Retina (tissue), 1 donor: ENCODE measurements at regions not wholly inside any gene's neighbourhood (a gene's known extent, or its start where the extent isn't known, plus 50 kb on each side); places are given as distances from the start of the nearest gene placed in this dataset.

Source experiments
- DNase-seq: peaks from one replicate; pipeline ENCODE4 v3.0.0-alpha.2; 2016

DNA sequence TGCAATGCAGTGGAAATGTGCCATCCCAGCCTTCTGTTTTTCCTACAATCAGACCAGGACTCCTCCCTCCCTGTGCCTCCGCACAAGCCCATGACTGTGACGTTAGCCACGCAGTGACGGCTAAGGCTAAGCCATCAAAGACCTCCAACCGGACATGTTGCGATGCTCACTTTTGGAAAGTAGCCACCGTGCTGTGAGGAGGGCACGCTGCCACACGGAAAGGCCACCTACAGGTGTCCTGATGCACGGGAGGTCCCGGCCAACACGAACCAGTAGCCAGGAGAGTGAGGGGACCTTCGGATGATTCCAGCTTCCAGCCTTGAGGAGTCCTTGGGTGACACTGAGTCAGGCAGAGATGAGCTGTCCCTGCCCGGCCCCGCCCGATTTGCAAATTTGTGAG is 53.9 kb downstream of the FOXL1 start:
- no peak for DNase-seq

DNA sequence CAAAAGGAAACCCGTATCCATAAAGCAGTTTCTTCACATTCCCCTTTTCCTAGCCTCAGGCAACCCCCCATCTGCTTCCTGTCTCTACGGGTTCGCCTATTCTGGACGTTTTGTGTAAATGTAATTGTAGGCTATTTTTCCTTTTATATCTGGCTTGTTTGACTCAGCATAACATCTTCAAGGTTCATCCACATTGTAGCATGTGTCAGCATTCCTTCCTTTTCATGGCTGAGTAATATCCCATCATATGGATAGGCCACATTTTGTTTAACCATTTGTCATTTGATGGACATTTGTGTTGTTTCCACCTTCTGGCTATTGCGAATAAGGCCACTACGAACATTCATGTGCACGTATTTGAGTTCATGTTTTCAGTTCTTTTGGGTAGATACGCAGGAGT is 54.6 kb downstream of the FOXL1 start:
- no peak for DNase-seq

DNA sequence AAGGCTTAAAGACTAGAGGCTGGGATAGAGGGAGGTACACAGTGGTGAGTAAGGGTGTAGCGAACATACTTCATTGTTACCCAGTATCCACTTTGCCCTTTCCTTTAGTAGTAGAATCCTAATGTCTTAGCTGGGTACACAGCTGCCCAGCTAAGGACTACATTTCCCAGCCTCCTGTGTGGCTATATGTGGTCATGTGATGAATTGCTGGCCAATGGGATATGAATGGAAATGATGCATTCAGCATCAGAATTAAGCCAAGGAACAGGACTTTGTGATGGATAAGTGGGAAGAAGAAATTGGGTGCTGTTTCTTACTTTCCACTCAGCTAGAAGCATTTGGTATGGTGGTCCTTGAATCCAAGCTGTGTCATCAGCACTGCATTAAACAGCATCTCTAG is 55.9 kb downstream of the FOXL1 start:
- no peak for DNase-seq

DNA sequence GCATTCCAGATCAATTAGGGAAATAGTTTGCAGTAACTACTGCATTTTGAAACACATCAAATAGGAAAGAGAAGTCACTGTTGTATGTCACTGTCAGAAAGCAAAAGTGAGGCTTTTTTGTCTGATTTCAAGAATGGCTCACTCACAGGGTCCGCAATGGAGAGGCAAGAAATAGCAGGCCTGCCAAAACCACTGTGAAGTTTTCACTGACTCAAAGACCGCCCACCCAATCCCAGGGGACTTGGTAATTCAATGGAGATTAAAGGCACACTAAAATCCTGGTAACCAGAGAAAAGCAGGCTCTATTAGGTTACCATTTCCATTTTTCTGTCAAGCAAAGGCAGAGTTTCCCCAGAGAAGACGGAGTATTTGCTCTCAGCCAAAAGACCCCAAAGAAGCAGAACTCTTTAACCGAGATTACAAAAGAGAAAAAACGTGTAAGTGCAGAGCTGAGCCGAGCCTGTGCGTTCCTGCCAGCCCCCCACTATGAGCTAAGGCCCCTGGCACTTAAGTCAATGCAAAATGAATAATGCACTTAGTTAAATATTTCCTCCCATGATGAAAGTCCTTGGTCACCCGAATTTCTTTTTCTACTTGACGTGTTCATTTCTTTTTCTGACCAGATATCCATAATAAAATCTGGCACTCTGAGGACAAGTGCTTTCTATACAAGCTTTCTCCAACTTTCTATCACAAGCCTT is 57.0 kb downstream of the FOXL1 start:
- DNase-seq: no peak

- DNase-seq: no peak
Observed at GRCh38 chr16:86635926-86636325, 57.6 kb downstream of the FOXL1 start.

GRCh38 chr16:86637744-86638143 is 59.4 kb downstream of the FOXL1 start:
- no peak for DNase-seq

- no peak for DNase-seq
Observed at GRCh38 chr16:86638642-86639041, 60.3 kb downstream of the FOXL1 start.

- no peak for DNase-seq
Observed at GRCh38 chr16:86639354-86639753, 61.0 kb downstream of the FOXL1 start.

- DNase-seq: no peak
Observed at GRCh38 chr16:86640265-86640843, 62.0 kb downstream of the FOXL1 start.

DNA sequence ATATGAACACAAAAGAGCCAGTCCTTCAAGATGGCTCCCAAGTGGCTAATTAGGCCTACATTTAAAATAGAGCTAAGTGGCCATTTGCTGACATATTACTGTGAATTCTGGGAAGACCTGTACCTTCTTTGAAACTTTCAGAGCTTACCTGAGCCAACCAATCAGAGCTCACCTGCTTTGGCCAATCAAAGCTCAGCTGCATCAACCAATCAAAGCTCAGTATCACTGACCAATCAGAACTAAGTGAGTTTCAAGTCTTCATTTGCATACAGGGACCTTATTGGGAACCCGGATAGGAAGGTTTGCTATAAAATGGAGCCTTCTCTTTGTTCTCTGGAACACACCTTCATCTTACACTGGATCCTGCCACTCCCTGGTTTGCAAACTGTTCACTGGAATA is 63.7 kb downstream of the FOXL1 start:
- no peak for DNase-seq

- DNase-seq: no peak
Observed at GRCh38 chr16:86643671-86644070, 65.3 kb downstream of the FOXL1 start.

- no peak for DNase-seq
Observed at GRCh38 chr16:86647561-86647960, 69.2 kb downstream of the FOXL1 start.

DNA sequence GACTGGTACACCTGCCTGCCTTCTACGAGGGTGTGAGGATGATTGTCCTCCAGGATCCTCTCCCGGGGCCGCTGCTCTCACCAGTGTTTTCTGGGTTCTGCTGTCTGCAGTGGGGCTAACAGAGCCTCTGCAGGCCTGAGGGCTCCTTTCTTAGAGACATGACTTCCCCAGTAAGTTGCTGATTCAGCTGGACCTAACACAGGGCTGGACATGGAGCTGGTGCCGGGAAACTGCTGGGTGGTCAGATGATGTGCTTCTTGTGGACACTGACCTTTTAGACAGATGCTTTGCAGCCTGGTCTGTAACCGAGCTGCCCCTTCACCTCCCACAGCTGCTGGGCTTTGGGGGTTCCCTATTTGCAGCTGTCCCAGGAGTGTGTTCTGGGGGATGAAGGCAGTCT is 71.5 kb downstream of the FOXL1 start:
- DNase-seq: no peak

- DNase-seq: no peak
Observed at GRCh38 chr16:86651013-86651627, 72.8 kb downstream of the FOXL1 start.

DNA sequence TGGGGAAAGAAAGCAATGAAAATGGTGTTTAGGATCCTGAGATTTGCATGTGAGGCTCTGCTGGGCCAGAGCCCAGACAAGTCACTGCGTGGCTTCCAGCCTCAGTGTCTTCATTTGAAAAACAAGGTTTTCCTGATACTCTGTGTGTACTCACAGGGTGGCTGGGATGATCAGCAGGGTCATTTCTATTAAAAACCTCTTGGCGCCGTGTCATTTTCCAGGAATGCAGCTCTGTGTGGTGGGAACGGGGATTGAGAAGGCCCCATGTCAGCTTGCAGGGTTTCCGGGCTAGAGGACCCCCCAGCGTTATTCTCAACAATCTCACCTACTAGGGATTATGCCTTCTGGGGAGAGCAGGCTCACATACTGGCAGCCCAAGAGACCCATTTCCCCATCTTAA is 73.5 kb downstream of the FOXL1 start:
- no peak for DNase-seq

GRCh38 chr16:86653285-86654006 is 75.1 kb downstream of the FOXL1 start:
- no peak for DNase-seq

GRCh38 chr16:86657972-86658371 is 79.6 kb downstream of the FOXL1 start:
- DNase-seq: no peak

- DNase-seq: no peak
Observed at GRCh38 chr16:86660623-86661022, 82.3 kb downstream of the FOXL1 start.

- no peak for DNase-seq
Observed at GRCh38 chr16:86661706-86662105, 83.4 kb downstream of the FOXL1 start.

- no peak for DNase-seq
Observed at GRCh38 chr16:86662195-86662594, 83.8 kb downstream of the FOXL1 start.

GRCh38 chr16:86662740-86663139 is 84.4 kb downstream of the FOXL1 start:
- no peak for DNase-seq

DNA sequence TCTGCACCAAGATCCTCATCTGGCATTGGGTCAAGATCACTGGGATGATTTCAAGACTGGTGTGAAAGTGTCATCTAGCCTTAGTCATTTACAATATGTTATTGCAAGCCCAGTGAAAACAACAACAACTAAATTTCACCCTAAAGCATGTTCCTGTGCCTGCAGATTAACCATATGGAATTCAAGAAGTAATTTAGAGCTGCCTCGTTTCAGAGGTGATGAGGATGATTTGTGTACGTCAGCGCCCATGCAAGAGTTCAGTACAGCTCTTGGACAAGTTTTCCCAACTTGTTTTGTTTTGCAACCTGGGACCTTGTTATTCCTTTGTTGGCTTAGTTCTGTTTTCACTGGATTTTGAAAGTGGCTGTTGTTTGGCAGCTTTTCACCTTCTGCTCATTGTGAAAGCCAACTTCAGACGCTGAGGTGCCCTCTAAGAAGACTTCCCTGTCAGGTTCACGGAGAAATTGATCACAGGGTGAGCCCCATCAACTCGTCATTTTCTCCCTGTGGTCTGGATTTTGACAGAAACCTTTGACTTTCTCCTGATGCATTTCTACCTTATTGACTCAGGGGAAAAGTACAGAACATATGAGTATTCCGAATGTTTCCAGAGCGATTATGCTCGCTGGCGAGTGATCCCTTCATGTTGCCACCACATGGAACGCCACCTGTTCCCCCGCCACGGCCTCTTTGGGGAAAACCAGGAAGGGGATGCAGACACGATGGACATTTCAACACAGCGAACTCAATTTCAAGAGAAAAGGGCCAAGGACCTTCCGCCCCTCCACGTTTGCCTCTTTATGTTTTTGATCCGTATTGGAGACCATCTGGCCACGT is 85.6 kb downstream of the FOXL1 start:
- no peak for DNase-seq
